H9 (cell line): ENCODE measurements at regions not wholly inside any gene's neighbourhood (a gene's known extent, or its start where the extent isn't known, plus 50 kb on each side); places are given as distances from the start of the nearest gene placed in this dataset.

Source experiments
- DNase-seq: peaks from one replicate; pipeline ENCODE4 v3.0.0-alpha.2; 2017
- H2AFZ ChIP-seq: one replicate; pipeline ENCODE4 v1.6.1; 2013; ENCODE audit warnings: mild to moderate bottlenecking, low read length, control low read depth, moderate library complexity
- H2AK5ac ChIP-seq: 2 replicates; pipeline ENCODE4 v1.6.1; 2013; ENCODE audit warnings: low read length, control low read depth, mixed read lengths; ENCODE audit not compliant: insufficient read length
- H2BK120ac ChIP-seq: one replicate; pipeline ENCODE4 v1.6.1; 2013; ENCODE audit warnings: low read depth, mild to moderate bottlenecking, low read length, control low read depth, inconsistent platforms; ENCODE audit not compliant: poor library complexity, severe bottlenecking
- H2BK12ac ChIP-seq: 2 replicates; pipeline ENCODE4 v1.6.1; 2013; ENCODE audit warnings: low read length, control low read depth, mixed read lengths, low read depth; ENCODE audit not compliant: insufficient read length
- H2BK15ac ChIP-seq: 2 replicates; pipeline ENCODE4 v1.6.1; 2013; ENCODE audit warnings: low read depth, low read length, control low read depth
- H2BK20ac ChIP-seq: one replicate; pipeline ENCODE4 v1.6.1; 2013; ENCODE audit warnings: low read depth, mild to moderate bottlenecking, low read length, control low read depth, inconsistent platforms; ENCODE audit not compliant: poor library complexity, severe bottlenecking
- H2BK5ac ChIP-seq: 2 replicates; pipeline ENCODE4 v1.6.1; 2013; ENCODE audit warnings: low read length, control low read depth, mixed read lengths; ENCODE audit not compliant: insufficient read length
- H3K14ac ChIP-seq: 2 replicates; pipeline ENCODE4 v1.6.1; 2013; ENCODE audit warnings: low read length, control low read depth; ENCODE audit not compliant: insufficient read depth
- H3K18ac ChIP-seq: 2 replicates; pipeline ENCODE4 v1.6.1; 2013; ENCODE audit warnings: low read depth, mild to moderate bottlenecking, mixed read lengths, low read length, control low read depth; ENCODE audit not compliant: insufficient read length
- H3K23ac ChIP-seq: 2 replicates; pipeline ENCODE4 v1.6.1; 2013; ENCODE audit warnings: low read length, control low read depth, mixed read lengths, low read depth; ENCODE audit not compliant: insufficient read length
- H3K23me2 ChIP-seq: 2 replicates; pipeline ENCODE4 v1.6.1; 2013; ENCODE audit warnings: low read depth, mild to moderate bottlenecking, mixed read lengths, low read length, control low read depth; ENCODE audit not compliant: insufficient read length, poor library complexity, severe bottlenecking
- H3K27ac ChIP-seq: 2 replicates; pipeline ENCODE4 v1.5.1; 2013; ENCODE audit warnings: low read length, control low read depth, mixed read lengths, low read depth; ENCODE audit not compliant: insufficient read length
- H3K27me3 ChIP-seq: 2 replicates; pipeline ENCODE4 v1.6.1; 2013; ENCODE audit warnings: low read length, control low read depth, inconsistent platforms; ENCODE audit not compliant: insufficient read depth
- H3K4ac ChIP-seq: 2 replicates; pipeline ENCODE4 v1.6.1; 2013; ENCODE audit warnings: low read depth, mild to moderate bottlenecking, control low read depth, inconsistent platforms, low read length, moderate library complexity
- H3K4me1 ChIP-seq: 2 replicates; pipeline ENCODE4 v1.6.1; 2013; ENCODE audit warnings: low read length, control low read depth, inconsistent platforms; ENCODE audit not compliant: insufficient read depth
- H3K4me2 ChIP-seq: 2 replicates; pipeline ENCODE4 v1.6.1; 2013; ENCODE audit warnings: low read length, control low read depth, mixed read lengths; ENCODE audit not compliant: insufficient read length, insufficient read depth
- H3K56ac ChIP-seq: 2 replicates; pipeline ENCODE4 v1.6.1; 2013; ENCODE audit warnings: low read depth, mild to moderate bottlenecking, mixed read lengths, low read length, control low read depth; ENCODE audit not compliant: insufficient read length
- H3K79me1 ChIP-seq: 2 replicates; pipeline ENCODE4 v1.6.1; 2013; ENCODE audit warnings: low read depth, mild to moderate bottlenecking, moderate library complexity, low read length, control low read depth, inconsistent platforms; ENCODE audit not compliant: insufficient read depth, poor library complexity, severe bottlenecking
- H3K79me2 ChIP-seq: 2 replicates; pipeline ENCODE4 v1.6.1; 2013; ENCODE audit warnings: low read length, control low read depth, inconsistent platforms; ENCODE audit not compliant: insufficient read depth
- H3K9ac ChIP-seq: 2 replicates; pipeline ENCODE4 v1.6.1; 2013; ENCODE audit warnings: low read length, control low read depth, mixed read lengths; ENCODE audit not compliant: insufficient read length; ENCODE audit errors: extremely low read depth
- H3K9me3 ChIP-seq: one replicate; pipeline ENCODE4 v1.6.1; 2013; ENCODE audit warnings: low read depth, low read length, inconsistent platforms; ENCODE audit not compliant: control insufficient read depth
- H3T11ph ChIP-seq: one replicate; pipeline ENCODE4 v1.6.1; 2013; ENCODE audit warnings: mild to moderate bottlenecking, low read length, control low read depth, inconsistent platforms
- H4K20me1 ChIP-seq: one replicate; pipeline ENCODE4 v1.6.1; 2013; ENCODE audit not compliant: control insufficient read depth, insufficient read length, insufficient read depth
- H4K5ac ChIP-seq: 2 replicates; pipeline ENCODE4 v1.6.1; 2013; ENCODE audit warnings: low read depth, mild to moderate bottlenecking, mixed read lengths, low read length, control low read depth; ENCODE audit not compliant: insufficient read length
- H4K8ac ChIP-seq: replicated peaks from 2 replicates; pipeline ENCODE4 v1.6.1; 2013; ENCODE audit warnings: low read length, control low read depth, mixed read lengths, low read depth; ENCODE audit not compliant: insufficient read length
- H4K91ac ChIP-seq: 2 replicates; pipeline ENCODE4 v1.6.1; 2013; ENCODE audit warnings: low read depth, mild to moderate bottlenecking, moderate library complexity, mixed read lengths, low read length, control low read depth; ENCODE audit not compliant: insufficient read length
- H3K27ac Mint-ChIP-seq, 3 experiments: 2 replicates in 2 of 3; 3 replicates in 1 of 3; pipeline ENCODE4 v1.8.0; 2020 to 2021; ENCODE audit warnings: mixed read lengths in 3 of 3, mild to moderate bottlenecking in 1 of 3, moderate library complexity in 1 of 3
- H3K27me3 Mint-ChIP-seq: 2 replicates; pipeline ENCODE4 v1.8.0; 2021; ENCODE audit warnings: low read depth, mild to moderate bottlenecking, moderate library complexity, mixed read lengths
- H3K36me3 Mint-ChIP-seq, 3 experiments: 2 replicates in 2 of 3; 3 replicates in 1 of 3; pipeline ENCODE4 v1.8.0; 2020 to 2021; ENCODE audit warnings: low read depth in 3 of 3, mixed read lengths in 3 of 3; ENCODE audit not compliant: insufficient read depth in 1 of 3
- H3K4me1 Mint-ChIP-seq, 2 experiments: 2 replicates each; pipeline ENCODE4 v1.8.0; 2020; ENCODE audit warnings: mixed read lengths in 2 of 2
- H3K4me3 Mint-ChIP-seq, 2 experiments: 2 replicates in 1 of 2; 3 replicates in 1 of 2; pipeline ENCODE4 v1.8.0; 2020 to 2021; ENCODE audit warnings: mild to moderate bottlenecking in 2 of 2, mixed read lengths in 2 of 2, moderate library complexity in 1 of 2
- H3K9me3 Mint-ChIP-seq, 2 experiments: 2 replicates in 1 of 2; 3 replicates in 1 of 2; pipeline ENCODE4 v1.8.0; 2020; ENCODE audit warnings: mild to moderate bottlenecking in 2 of 2, mixed read lengths in 2 of 2, moderate library complexity in 1 of 2
- WGBS: extraction: QIAGEN DNeasy Blood & Tissue Kit; methylation state at CpG from one replicate; pipeline ENCODE4 v1.1.7; 2013; ENCODE audit warnings: missing lambda C conversion rate, low lambda C conversion rate, mixed read lengths; ENCODE audit not compliant: insufficient read length; ENCODE audit errors: extremely low coverage; 5-methylcytosine and 5-hydroxymethylcytosine counted together
- TF ChIP-seq, protein P1 (sequence below): fragments of 200-600 bp; sonication (generic); conservative IDR thresholded peaks from 3 replicates; pipeline ENCODE4 v1.8.0; 2021; ENCODE audit warnings: antibody characterized with exemption, mild to moderate bottlenecking

- H2BK5ac ChIP-seq = no peak overlapping the region
- no peaks in the 10 kb centered on the region for H3K27me3 ChIP-seq
- TF ChIP-seq, protein P1, sequence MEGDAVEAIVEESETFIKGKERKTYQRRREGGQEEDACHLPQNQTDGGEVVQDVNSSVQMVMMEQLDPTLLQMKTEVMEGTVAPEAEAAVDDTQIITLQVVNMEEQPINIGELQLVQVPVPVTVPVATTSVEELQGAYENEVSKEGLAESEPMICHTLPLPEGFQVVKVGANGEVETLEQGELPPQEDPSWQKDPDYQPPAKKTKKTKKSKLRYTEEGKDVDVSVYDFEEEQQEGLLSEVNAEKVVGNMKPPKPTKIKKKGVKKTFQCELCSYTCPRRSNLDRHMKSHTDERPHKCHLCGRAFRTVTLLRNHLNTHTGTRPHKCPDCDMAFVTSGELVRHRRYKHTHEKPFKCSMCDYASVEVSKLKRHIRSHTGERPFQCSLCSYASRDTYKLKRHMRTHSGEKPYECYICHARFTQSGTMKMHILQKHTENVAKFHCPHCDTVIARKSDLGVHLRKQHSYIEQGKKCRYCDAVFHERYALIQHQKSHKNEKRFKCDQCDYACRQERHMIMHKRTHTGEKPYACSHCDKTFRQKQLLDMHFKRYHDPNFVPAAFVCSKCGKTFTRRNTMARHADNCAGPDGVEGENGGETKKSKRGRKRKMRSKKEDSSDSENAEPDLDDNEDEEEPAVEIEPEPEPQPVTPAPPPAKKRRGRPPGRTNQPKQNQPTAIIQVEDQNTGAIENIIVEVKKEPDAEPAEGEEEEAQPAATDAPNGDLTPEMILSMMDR = no peak
- H2AK5ac ChIP-seq = no peak overlapping the region
- no peak overlapping the region for H4K8ac ChIP-seq
- no peak overlapping the region for H3K9ac ChIP-seq
- no peak for DNase-seq
- H4K91ac ChIP-seq = no peak overlapping the region
- peaks cover 54 to 56% of the 10 kb centered on the region in 2 experiments for H3K4me1 Mint-ChIP-seq
- H3K9me3 ChIP-seq = no peaks in the 10 kb centered on the region
- no peaks in the 10 kb centered on the region for H3K27me3 Mint-ChIP-seq
- H3K4ac ChIP-seq = no peak overlapping the region
- H4K5ac ChIP-seq = no peak overlapping the region
- H3K79me2 ChIP-seq = no peaks in the 10 kb centered on the region
- no peak overlapping the region for H3K18ac ChIP-seq
- WGBS = no CpG with 5 or more reads among the region's 6 CpGs
- H3T11ph ChIP-seq = no peak overlapping the region
- no peaks in the 10 kb centered on the region for H4K20me1 ChIP-seq
- H3K27ac Mint-ChIP-seq = peak overlapping the region in 1 of 3 experiments; percentile 12; a peak in 2 of 7 replicates
- H2BK12ac ChIP-seq = no peak overlapping the region
- no peak overlapping the region for H3K14ac ChIP-seq
- no peaks in the 10 kb centered on the region for H3K36me3 Mint-ChIP-seq
- peaks cover 7% of the 10 kb centered on the region for H3K4me1 ChIP-seq
- no peak overlapping the region for H2BK120ac ChIP-seq
- no peak overlapping the region for H3K56ac ChIP-seq
- H2AFZ ChIP-seq = no peak overlapping the region
- H3K9me3 Mint-ChIP-seq = no peaks in the 10 kb centered on the region
- no peak overlapping the region for H2BK15ac ChIP-seq
- no peak overlapping the region for H3K4me2 ChIP-seq
- H3K23ac ChIP-seq = no peak overlapping the region
- no peak overlapping the region for H3K4me3 Mint-ChIP-seq
- no peak overlapping the region for H2BK20ac ChIP-seq
- no peaks in the 10 kb centered on the region for H3K79me1 ChIP-seq
- no peaks in the 10 kb centered on the region for H3K23me2 ChIP-seq
- no peak overlapping the region for H3K27ac ChIP-seq
Observed at GRCh38 chr6:47134476-47135189, 92.5 kb upstream of the ADGRF1 start.
